HEK293 (cell line): ENCODE measurements at regions not wholly inside any gene's neighbourhood (a gene's known extent, or its start where the extent isn't known, plus 50 kb on each side); places are given as distances from the start of the nearest gene placed in this dataset.
A peak's percentile ranks its signal among the peaks of the same experiment; 100 is the strongest.

Source experiments
- CTCF ChIA-PET: fragments of 350-600 bp; formaldehyde crosslinking; extraction: SDS; loops from one replicate; lab custom pipeline; 2021; ENCODE audit warnings: antibody characterized with exemption; lab: Yijun Ruan, JAX
- POLR2A ChIA-PET: fragments of 300-600 bp; formaldehyde crosslinking; extraction: SDS; loops from one replicate; lab custom pipeline; 2020; ENCODE audit warnings: antibody characterized with exemption, inconsistent platforms; lab: Yijun Ruan, JAX
- H3K27ac ChIP-seq: fragments of 200-500 bp; sonication (Bioruptor generic); 2 replicates; pipeline ENCODE4 v1.5.1; 2014; ENCODE audit warnings: low read depth, low read length, control low read depth, inconsistent platforms; ENCODE audit errors: extremely low read depth
- H3K36me3 ChIP-seq, 2 experiments: fragments of 200-500 bp in 1 of 2; sonication (Bioruptor generic) in 1 of 2; 1 replicate in 1 of 2; 2 replicates in 1 of 2; pipeline ENCODE4 v1.5.1; 2014 to 2017; ENCODE audit warnings: inconsistent platforms in 2 of 2, low read length in 2 of 2; ENCODE audit not compliant: control insufficient read depth in 2 of 2, insufficient read depth in 1 of 2
- H3K4me1 ChIP-seq: fragments of 200-500 bp; sonication (Bioruptor generic); 2 replicates; pipeline ENCODE4 v1.5.1; 2014; ENCODE audit warnings: mild to moderate bottlenecking, low read length, inconsistent platforms; ENCODE audit not compliant: control insufficient read depth, insufficient read depth
- H3K4me3 ChIP-seq: 2 replicates; pipeline ENCODE4 v1.5.1; 2011; ENCODE audit warnings: low read depth, mild to moderate bottlenecking, control low read depth, low read length, moderate library complexity
- H3K9me3 ChIP-seq: fragments of 200-500 bp; sonication (Bioruptor generic); 2 replicates; pipeline ENCODE4 v1.5.1; 2014; ENCODE audit warnings: low read depth, low read length, inconsistent platforms; ENCODE audit not compliant: control insufficient read depth, insufficient read depth
- HOXA7 ChIP-seq: sonication (generic); formaldehyde crosslinking; IDR thresholded peaks from 2 replicates; pipeline ENCODE4 v1.8.1; 2022; ENCODE audit warnings: missing genetic modification reagents, borderline replicate concordance
- KLF1 ChIP-seq: fragments of 450-650 bp; formaldehyde crosslinking; IDR thresholded peaks from 2 replicates; pipeline ENCODE4 v1.5.1; 2016; ENCODE audit warnings: missing biosample characterization, missing genetic modification characterization
- KLF10 ChIP-seq: fragments of 450-650 bp; IDR thresholded peaks from 2 replicates; pipeline ENCODE4 v1.5.1; 2018; ENCODE audit warnings: missing biosample characterization, mild to moderate bottlenecking, missing genetic modification characterization
- MZF1 ChIP-seq: fragments of 450-650 bp; formaldehyde crosslinking; IDR thresholded peaks from 2 replicates; pipeline ENCODE4 v1.5.1; 2017; ENCODE audit warnings: missing biosample characterization, missing genetic modification characterization, borderline replicate concordance
- OSR2 ChIP-seq: fragments of 450-650 bp; formaldehyde crosslinking; IDR thresholded peaks from 2 replicates; pipeline ENCODE4 v1.5.1; 2016; ENCODE audit warnings: missing biosample characterization, missing genetic modification characterization
- SCRT2 ChIP-seq: fragments of 450-650 bp; formaldehyde crosslinking; IDR thresholded peaks from 2 replicates; pipeline ENCODE4 v1.5.1; 2016; ENCODE audit warnings: missing biosample characterization, missing genetic modification characterization
- SETDB1 ChIP-seq: IDR thresholded peaks from one replicate; pipeline ENCODE4 v1.6.1; 2017; ENCODE audit warnings: mild to moderate bottlenecking, low read length, moderate library complexity, mixed read lengths; ENCODE audit not compliant: insufficient read length
- ZIC2 ChIP-seq: fragments of 450-650 bp; formaldehyde crosslinking; IDR thresholded peaks from 2 replicates; pipeline ENCODE4 v1.5.1; 2016; ENCODE audit warnings: missing biosample characterization, missing genetic modification characterization
- ZNF112 ChIP-seq: fragments of 450-650 bp; formaldehyde crosslinking; IDR thresholded peaks from 2 replicates; pipeline ENCODE4 v1.5.0; 2017; ENCODE audit warnings: missing biosample characterization, missing genetic modification characterization
- ZNF19 ChIP-seq: fragments of 450-650 bp; formaldehyde crosslinking; IDR thresholded peaks from 2 replicates; pipeline ENCODE4; 2016; ENCODE audit warnings: missing biosample characterization, missing genetic modification characterization, low read depth
- ZNF214 ChIP-seq: fragments of 450-650 bp; formaldehyde crosslinking; IDR thresholded peaks from 2 replicates; pipeline ENCODE4 v1.5.1; 2017; ENCODE audit warnings: missing biosample characterization, mild to moderate bottlenecking, missing genetic modification characterization, borderline replicate concordance
- ZNF266 ChIP-seq: fragments of 450-650 bp; formaldehyde crosslinking; IDR thresholded peaks from 2 replicates; pipeline ENCODE4 v1.5.1; 2016; ENCODE audit warnings: missing biosample characterization, missing genetic modification characterization, low read depth
- ZNF394 ChIP-seq: fragments of 450-650 bp; formaldehyde crosslinking; IDR thresholded peaks from 2 replicates; pipeline ENCODE4 v1.5.1; 2016; ENCODE audit warnings: missing biosample characterization, missing genetic modification characterization, mild to moderate bottlenecking, moderate library complexity, borderline replicate concordance
- ZNF629 ChIP-seq: fragments of 450-650 bp; formaldehyde crosslinking; IDR thresholded peaks from 2 replicates; pipeline ENCODE4 v1.5.1; 2017; ENCODE audit warnings: missing biosample characterization, missing genetic modification characterization
- ZNF776 ChIP-seq: fragments of 450-650 bp; formaldehyde crosslinking; IDR thresholded peaks from 2 replicates; pipeline ENCODE4 v1.5.0; 2017; ENCODE audit warnings: missing biosample characterization, missing genetic modification characterization, borderline replicate concordance
- ZNF777 ChIP-seq: fragments of 450-650 bp; formaldehyde crosslinking; IDR thresholded peaks from 2 replicates; pipeline ENCODE4 v1.5.1; 2017; ENCODE audit warnings: missing biosample characterization, missing genetic modification characterization, borderline replicate concordance
- ZSCAN16 ChIP-seq: fragments of 450-650 bp; formaldehyde crosslinking; IDR thresholded peaks from 2 replicates; pipeline ENCODE4 v1.5.1; 2016; ENCODE audit warnings: missing biosample characterization, missing genetic modification characterization
- TF ChIP-seq, protein P1 (sequence below): fragments of 450-650 bp; formaldehyde crosslinking; IDR thresholded peaks from 2 replicates; pipeline ENCODE4 v1.5.0; 2017; ENCODE audit warnings: missing biosample characterization, missing genetic modification characterization, borderline replicate concordance
- TF ChIP-seq, protein P2 (sequence below): fragments of 450-650 bp; formaldehyde crosslinking; IDR thresholded peaks from 2 replicates; pipeline ENCODE4 v1.5.1; 2016; ENCODE audit warnings: missing biosample characterization, missing genetic modification characterization
- TF ChIP-seq, protein P3 (sequence below): fragments of 450-650 bp; formaldehyde crosslinking; IDR thresholded peaks from 2 replicates; pipeline ENCODE4 v1.5.1; 2016; ENCODE audit warnings: missing biosample characterization, missing genetic modification characterization
- TF ChIP-seq, protein P4 (sequence below): fragments of 450-650 bp; formaldehyde crosslinking; IDR thresholded peaks from 2 replicates; pipeline ENCODE4 v1.5.1; 2017; ENCODE audit warnings: missing biosample characterization, missing genetic modification characterization
- TF ChIP-seq, protein P5 (sequence below): IDR thresholded peaks from 2 replicates; pipeline ENCODE4 v1.6.1; 2011; ENCODE audit warnings: mild to moderate bottlenecking, low read depth, low read length, borderline replicate concordance
- TF ChIP-seq, protein P6 (sequence below): fragments of 450-650 bp; formaldehyde crosslinking; IDR thresholded peaks from 2 replicates; pipeline ENCODE4 v1.5.1; 2016; ENCODE audit warnings: missing biosample characterization, missing genetic modification characterization

DNA sequence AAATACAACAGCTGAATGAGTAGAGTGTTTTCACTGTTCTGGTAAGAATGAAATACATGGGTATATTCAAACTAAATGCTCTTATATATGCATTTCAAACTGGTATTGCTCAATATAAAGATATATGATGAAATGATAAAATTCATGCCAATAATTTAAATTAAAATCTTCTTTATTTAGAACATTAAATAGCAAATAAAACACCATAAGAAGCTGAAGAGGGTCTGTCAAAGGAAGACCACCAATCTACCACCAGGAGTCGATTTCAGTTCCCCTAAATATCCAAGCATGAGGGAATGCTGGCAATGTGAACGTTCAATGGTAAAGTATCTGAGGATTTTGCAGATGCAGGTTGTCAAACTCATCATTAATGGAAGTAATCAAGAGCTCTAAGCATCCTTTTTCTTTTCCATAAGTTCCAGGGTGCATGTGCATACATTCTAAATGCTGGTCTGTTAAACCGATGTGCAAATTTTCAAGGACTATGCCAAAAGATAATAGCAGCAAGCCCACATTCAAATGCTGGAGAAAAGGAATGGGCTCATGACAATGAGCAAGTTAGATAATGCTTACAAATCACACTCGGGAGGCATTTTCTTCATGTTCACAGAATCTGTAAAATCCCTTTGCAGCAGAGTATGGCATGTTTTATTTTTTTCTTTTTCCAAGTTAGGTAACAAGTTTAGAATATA is 118.8 kb upstream of the MTAP start (continued):
- TF ChIP-seq KLF10 (no peak), MZF1 (tag by site-specific recombination) (peak; percentile 64; the same call in 1 of the 2 replicates)
- TF ChIP-seq, protein P1, sequence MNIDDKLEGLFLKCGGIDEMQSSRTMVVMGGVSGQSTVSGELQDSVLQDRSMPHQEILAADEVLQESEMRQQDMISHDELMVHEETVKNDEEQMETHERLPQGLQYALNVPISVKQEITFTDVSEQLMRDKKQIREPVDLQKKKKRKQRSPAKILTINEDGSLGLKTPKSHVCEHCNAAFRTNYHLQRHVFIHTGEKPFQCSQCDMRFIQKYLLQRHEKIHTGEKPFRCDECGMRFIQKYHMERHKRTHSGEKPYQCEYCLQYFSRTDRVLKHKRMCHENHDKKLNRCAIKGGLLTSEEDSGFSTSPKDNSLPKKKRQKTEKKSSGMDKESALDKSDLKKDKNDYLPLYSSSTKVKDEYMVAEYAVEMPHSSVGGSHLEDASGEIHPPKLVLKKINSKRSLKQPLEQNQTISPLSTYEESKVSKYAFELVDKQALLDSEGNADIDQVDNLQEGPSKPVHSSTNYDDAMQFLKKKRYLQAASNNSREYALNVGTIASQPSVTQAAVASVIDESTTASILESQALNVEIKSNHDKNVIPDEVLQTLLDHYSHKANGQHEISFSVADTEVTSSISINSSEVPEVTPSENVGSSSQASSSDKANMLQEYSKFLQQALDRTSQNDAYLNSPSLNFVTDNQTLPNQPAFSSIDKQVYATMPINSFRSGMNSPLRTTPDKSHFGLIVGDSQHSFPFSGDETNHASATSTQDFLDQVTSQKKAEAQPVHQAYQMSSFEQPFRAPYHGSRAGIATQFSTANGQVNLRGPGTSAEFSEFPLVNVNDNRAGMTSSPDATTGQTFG = no peak
- TF ChIP-seq, protein P2, sequence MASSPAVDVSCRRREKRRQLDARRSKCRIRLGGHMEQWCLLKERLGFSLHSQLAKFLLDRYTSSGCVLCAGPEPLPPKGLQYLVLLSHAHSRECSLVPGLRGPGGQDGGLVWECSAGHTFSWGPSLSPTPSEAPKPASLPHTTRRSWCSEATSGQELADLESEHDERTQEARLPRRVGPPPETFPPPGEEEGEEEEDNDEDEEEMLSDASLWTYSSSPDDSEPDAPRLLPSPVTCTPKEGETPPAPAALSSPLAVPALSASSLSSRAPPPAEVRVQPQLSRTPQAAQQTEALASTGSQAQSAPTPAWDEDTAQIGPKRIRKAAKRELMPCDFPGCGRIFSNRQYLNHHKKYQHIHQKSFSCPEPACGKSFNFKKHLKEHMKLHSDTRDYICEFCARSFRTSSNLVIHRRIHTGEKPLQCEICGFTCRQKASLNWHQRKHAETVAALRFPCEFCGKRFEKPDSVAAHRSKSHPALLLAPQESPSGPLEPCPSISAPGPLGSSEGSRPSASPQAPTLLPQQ (tag by site-specific recombination) = no peak

DNA sequence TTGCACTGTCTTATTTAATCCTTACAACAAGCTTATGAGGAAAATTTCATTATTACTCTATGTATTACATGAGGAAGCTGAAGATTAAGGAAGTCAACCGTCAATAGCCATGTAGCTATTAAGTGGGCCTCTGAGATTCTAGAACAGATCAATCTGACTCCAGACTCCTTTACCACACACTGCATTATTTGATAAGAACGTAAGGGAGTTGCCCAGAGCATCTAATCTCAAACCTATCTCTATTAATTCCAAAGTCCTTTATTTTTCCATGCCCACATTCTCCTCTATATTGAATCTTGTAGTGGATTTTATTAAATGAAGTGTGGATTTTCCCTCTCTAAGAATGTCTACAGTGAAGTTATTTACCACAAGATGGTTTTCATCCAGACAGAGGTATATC is 118.2 kb upstream of the MTAP start:
- Histone ChIP-seq H3K4me3 (no peak overlapping the region), H3K27ac (no peak overlapping the region), H3K9me3 (no peaks in the 10 kb centered on the region), H3K4me1 (peaks cover 18% of the 10 kb centered on the region), H3K36me3 (no peaks in the 10 kb centered on the region)
- POLR2A ChIA-PET = no interaction called here
- CTCF ChIA-PET = interaction anchor here (0.6 to 1.0 kb wide), 2 partner anchors 25 to 222 kb away, joined by 3 read pairs; no protein-coding TSS in a partner anchor
- no peak for TF ChIP-seq HOXA7 (CRISPR knock-in tag)
- no peak for TF ChIP-seq ZNF777
- no peak for TF ChIP-seq ZNF266 (tag by site-specific recombination)
- TF ChIP-seq, protein P3, sequence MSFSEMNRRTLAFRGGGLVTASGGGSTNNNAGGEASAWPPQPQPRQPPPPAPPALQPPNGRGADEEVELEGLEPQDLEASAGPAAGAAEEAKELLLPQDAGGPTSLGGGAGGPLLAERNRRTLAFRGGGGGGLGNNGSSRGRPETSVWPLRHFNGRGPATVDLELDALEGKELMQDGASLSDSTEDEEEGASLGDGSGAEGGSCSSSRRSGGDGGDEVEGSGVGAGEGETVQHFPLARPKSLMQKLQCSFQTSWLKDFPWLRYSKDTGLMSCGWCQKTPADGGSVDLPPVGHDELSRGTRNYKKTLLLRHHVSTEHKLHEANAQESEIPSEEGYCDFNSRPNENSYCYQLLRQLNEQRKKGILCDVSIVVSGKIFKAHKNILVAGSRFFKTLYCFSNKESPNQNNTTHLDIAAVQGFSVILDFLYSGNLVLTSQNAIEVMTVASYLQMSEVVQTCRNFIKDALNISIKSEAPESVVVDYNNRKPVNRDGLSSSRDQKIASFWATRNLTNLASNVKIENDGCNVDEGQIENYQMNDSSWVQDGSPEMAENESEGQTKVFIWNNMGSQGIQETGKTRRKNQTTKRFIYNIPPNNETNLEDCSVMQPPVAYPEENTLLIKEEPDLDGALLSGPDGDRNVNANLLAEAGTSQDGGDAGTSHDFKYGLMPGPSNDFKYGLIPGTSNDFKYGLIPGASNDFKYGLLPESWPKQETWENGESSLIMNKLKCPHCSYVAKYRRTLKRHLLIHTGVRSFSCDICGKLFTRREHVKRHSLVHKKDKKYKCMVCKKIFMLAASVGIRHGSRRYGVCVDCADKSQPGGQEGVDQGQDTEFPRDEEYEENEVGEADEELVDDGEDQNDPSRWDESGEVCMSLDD (tag by site-specific recombination) = no peak
- no peak for TF ChIP-seq SCRT2 (tag by site-specific recombination)
- no peak for TF ChIP-seq ZSCAN16
- TF ChIP-seq ZNF19 (tag by site-specific recombination) = no peak
- TF ChIP-seq, protein P4, sequence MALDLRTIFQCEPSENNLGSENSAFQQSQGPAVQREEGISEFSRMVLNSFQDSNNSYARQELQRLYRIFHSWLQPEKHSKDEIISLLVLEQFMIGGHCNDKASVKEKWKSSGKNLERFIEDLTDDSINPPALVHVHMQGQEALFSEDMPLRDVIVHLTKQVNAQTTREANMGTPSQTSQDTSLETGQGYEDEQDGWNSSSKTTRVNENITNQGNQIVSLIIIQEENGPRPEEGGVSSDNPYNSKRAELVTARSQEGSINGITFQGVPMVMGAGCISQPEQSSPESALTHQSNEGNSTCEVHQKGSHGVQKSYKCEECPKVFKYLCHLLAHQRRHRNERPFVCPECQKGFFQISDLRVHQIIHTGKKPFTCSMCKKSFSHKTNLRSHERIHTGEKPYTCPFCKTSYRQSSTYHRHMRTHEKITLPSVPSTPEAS (tag by site-specific recombination) = no peak
- no peak for TF ChIP-seq ZIC2 (tag by site-specific recombination)
- no peak for TF ChIP-seq ZNF112 (tag by site-specific recombination)
- no peak for TF ChIP-seq ZNF776 (tag by site-specific recombination)
- TF ChIP-seq OSR2 (tag by site-specific recombination) = no peak
- no peak for TF ChIP-seq ZNF214 (tag by site-specific recombination)
- TF ChIP-seq, protein P5, sequence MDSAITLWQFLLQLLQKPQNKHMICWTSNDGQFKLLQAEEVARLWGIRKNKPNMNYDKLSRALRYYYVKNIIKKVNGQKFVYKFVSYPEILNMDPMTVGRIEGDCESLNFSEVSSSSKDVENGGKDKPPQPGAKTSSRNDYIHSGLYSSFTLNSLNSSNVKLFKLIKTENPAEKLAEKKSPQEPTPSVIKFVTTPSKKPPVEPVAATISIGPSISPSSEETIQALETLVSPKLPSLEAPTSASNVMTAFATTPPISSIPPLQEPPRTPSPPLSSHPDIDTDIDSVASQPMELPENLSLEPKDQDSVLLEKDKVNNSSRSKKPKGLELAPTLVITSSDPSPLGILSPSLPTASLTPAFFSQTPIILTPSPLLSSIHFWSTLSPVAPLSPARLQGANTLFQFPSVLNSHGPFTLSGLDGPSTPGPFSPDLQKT = no peak
- TF ChIP-seq KLF1 = no peak
- no peak for TF ChIP-seq SETDB1
- no peak for TF ChIP-seq ZNF394
- TF ChIP-seq, protein P6, sequence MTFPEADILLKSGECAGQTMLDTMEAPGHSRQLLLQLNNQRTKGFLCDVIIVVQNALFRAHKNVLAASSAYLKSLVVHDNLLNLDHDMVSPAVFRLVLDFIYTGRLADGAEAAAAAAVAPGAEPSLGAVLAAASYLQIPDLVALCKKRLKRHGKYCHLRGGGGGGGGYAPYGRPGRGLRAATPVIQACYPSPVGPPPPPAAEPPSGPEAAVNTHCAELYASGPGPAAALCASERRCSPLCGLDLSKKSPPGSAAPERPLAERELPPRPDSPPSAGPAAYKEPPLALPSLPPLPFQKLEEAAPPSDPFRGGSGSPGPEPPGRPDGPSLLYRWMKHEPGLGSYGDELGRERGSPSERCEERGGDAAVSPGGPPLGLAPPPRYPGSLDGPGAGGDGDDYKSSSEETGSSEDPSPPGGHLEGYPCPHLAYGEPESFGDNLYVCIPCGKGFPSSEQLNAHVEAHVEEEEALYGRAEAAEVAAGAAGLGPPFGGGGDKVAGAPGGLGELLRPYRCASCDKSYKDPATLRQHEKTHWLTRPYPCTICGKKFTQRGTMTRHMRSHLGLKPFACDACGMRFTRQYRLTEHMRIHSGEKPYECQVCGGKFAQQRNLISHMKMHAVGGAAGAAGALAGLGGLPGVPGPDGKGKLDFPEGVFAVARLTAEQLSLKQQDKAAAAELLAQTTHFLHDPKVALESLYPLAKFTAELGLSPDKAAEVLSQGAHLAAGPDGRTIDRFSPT = no peak
- no peak for TF ChIP-seq ZNF629
